ENCODE measurements at regions not wholly inside any gene's neighbourhood (a gene's known extent, or its start where the extent isn't known, plus 50 kb on each side); places are given as distances from the start of the nearest gene placed in this dataset.

DNA sequence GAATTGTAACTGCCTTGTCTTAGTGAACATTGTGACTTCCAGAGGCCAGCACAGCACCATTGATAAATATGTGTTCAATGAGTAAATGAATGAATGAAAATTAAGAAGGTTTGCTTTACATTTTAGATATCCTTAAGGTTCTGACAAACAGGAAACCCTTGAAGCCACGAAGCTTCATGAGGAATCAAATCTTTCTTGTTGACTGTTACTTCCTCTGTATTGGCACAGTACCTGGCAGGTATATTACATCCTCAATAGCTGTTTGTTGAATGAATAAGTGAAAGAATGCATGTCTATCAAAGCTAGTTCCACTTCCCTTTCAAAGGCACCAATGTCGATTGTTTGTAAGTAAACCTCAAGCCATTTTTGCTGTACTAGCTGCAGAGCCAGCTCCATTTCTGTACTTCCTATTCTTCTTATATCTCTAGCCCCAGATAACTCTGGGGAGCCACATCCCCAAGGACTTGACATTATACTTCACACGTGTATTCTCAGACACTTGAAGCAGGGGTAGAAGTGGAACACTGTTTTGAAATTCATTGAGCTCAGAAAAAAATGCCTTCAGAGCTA lies 140.3 kb upstream of the RAG2 start:
- no peak for TF ChIP-seq CTCF (IDR thresholded peaks at IDR 0.05)
- TF ChIP-seq POLR2AphosphoS5 (IDR thresholded peaks at IDR 0.05), result no peak
